Esophagus (tissue), 2 donors: ENCODE measurements at regions not wholly inside any gene's neighbourhood (a gene's known extent, or its start where the extent isn't known, plus 50 kb on each side); places are given as distances from the start of the nearest gene placed in this dataset.

Experiments
- H3K27ac ChIP-seq, 2 donors: one replicate each; pipeline ENCODE4 v1.5.1; 2013; ENCODE audit warnings: low read depth in 2 of 2, mild to moderate bottlenecking in 2 of 2, inconsistent platforms in 1 of 2, low read length in 1 of 2, moderate library complexity in 1 of 2
- H3K27me3 ChIP-seq, 2 donors: one replicate each; pipeline ENCODE4 v1.6.1; 2013; ENCODE audit warnings: low read length in 2 of 2, control low read depth in 1 of 2, mild to moderate bottlenecking in 1 of 2; ENCODE audit not compliant: insufficient read depth in 2 of 2, control insufficient read depth in 1 of 2
- H3K36me3 ChIP-seq, 2 donors: one replicate each; pipeline ENCODE4 v1.6.1; 2013; ENCODE audit warnings: low read length in 1 of 2; ENCODE audit not compliant: control insufficient read depth in 2 of 2, insufficient read depth in 2 of 2
- H3K4me1 ChIP-seq, 2 donors: one replicate each; pipeline ENCODE4 v1.6.1; 2013; ENCODE audit warnings: low read length in 1 of 2; ENCODE audit not compliant: control insufficient read depth in 2 of 2, insufficient read depth in 2 of 2
- H3K4me3 ChIP-seq, 2 donors: one replicate each; pipeline ENCODE4 v1.5.1; 2013; ENCODE audit warnings: low read length in 2 of 2, mild to moderate bottlenecking in 2 of 2, low read depth in 1 of 2, moderate library complexity in 1 of 2
- H3K9me3 ChIP-seq, 2 donors: one replicate each; pipeline ENCODE4 v1.6.1; 2013; ENCODE audit warnings: mild to moderate bottlenecking in 2 of 2, low read depth in 1 of 2, low read length in 1 of 2, moderate library complexity in 1 of 2; ENCODE audit not compliant: control insufficient read depth in 2 of 2, insufficient read depth in 1 of 2
- WGBS, 2 donors: extraction: QIAGEN DNeasy Blood & Tissue Kit; methylation state at CpG; one replicate each; pipeline ENCODE4 v1.1.7; 2013; 5-methylcytosine and 5-hydroxymethylcytosine counted together
- donor health status: healthy with polysubstance abuse.
- donor health status: Bipolar disorder and iron deficiency.

DNA sequence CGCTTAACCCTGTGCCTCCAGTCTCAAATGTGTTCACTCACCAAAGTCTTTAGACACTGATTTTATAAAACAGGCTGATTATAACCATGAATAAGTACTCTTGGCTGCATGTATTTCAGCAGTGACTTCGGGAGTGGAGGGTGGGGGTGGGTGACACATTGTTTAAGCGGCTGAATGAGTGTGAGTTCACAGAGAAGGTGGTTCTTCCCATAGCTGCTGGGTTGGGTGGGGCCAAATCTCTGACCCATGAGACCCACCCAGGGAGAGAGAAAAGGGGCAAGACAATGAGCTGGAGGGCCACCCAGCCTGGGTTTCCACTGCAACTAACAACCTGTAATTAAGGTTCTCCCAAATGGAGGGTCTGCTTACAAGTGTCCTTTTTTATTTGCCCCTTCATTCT is 96.4 kb downstream of the SYNE3 start:
- Histone ChIP-seq H3K4me1 (peaks cover 0 to 2% of the 10 kb centered on the region in 2 donors), H3K36me3 (peaks cover 0 to 3% of the 10 kb centered on the region in 2 donors), H3K4me3 (no peak overlapping the region), H3K27ac (no peak overlapping the region), H3K9me3 (no peaks in the 10 kb centered on the region), H3K27me3 (no peaks in the 10 kb centered on the region)
- WGBS, 2 donors, result 94% methylated on average over 3 of the region's 3 CpGs

DNA sequence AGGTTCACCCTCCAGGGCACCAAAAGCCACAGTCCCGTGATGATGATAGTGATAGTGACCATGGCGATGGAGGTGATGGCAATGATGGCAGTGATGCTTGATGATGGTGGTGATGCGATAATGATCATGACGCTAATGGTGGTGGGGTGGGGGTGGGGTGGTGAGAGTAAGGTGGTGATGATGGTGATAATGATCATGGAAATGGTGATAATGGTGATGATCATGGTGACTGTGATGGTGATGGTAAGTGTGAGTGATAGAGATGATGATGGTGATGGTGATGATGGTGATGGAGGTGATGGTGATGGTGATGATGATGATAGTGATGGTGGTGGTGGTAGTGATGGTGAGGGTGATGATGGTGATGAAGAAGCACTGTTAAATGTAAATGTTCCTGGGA is 96.9 kb downstream of the SYNE3 start:
- H3K4me1 ChIP-seq, result peaks cover 0 to 2% of the 10 kb centered on the region in 2 donors
- H3K4me3 ChIP-seq, result no peak overlapping the region
- no peak overlapping the region for H3K27ac ChIP-seq
- no peaks in the 10 kb centered on the region for H3K9me3 ChIP-seq
- H3K27me3 ChIP-seq, result no peaks in the 10 kb centered on the region
- WGBS, 2 donors, result 85 to 91% methylated on average over 4 of the region's 4 CpGs
- peaks cover 0 to 3% of the 10 kb centered on the region in 2 donors for H3K36me3 ChIP-seq

DNA sequence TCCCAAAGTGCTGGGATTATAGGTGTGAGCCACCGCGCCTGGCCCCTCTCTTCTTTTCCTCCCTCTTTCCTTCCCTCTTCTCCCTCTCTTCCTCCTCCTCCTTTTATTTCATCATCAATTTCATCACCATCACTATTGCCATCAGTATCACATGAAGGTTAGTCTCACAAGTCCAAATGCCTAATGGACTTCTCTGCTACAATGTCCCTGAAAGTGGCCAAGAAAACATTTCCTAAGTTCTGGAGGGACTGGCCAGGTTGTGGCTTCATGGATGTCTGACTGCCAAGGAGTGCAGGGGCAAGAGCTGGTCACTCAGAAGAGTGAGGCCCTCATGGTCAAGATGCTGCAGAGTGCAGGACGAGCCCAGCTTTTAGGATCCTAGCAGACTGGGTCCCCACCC is 97.6 kb downstream of the SYNE3 start:
- Histone ChIP-seq H3K27ac (no peak overlapping the region), H3K27me3 (no peaks in the 10 kb centered on the region), H3K4me3 (no peak overlapping the region), H3K4me1 (peaks cover 0 to 2% of the 10 kb centered on the region in 2 donors), H3K9me3 (no peaks in the 10 kb centered on the region), H3K36me3 (peaks cover 0 to 3% of the 10 kb centered on the region in 2 donors)
- WGBS, 2 donors, result 93 to 97% methylated on average over 3 of the region's 3 CpGs

DNA sequence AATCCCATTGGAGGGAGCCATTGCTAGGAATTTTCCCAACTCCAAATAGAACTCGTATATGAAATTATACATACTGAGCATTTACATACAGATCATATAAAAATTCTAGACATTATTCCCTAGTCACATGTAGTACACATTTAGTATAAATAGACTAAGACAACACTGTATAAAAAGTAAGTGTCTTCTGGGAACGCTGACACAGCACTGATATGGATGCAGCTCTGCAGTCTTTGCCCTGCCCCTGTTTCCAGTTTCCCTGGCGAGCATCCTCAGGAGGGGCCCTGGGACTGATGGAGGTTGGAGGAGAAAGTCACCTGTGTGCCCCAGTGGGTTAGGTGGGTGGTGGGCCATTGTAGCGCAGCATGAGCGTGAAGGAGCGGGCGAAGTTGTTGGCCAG is 97.8 kb upstream of the CLMN start:
- H3K4me1 ChIP-seq, result no peaks in the 10 kb centered on the region
- WGBS, 2 donors, result 93% methylated on average over 7 of the region's 7 CpGs
- H3K4me3 ChIP-seq, result no peak overlapping the region
- H3K36me3 ChIP-seq, result peaks cover 0 to 3% of the 10 kb centered on the region in 2 donors
- H3K27me3 ChIP-seq, result no peaks in the 10 kb centered on the region
- no peaks in the 10 kb centered on the region for H3K9me3 ChIP-seq
- no peak overlapping the region for H3K27ac ChIP-seq

DNA sequence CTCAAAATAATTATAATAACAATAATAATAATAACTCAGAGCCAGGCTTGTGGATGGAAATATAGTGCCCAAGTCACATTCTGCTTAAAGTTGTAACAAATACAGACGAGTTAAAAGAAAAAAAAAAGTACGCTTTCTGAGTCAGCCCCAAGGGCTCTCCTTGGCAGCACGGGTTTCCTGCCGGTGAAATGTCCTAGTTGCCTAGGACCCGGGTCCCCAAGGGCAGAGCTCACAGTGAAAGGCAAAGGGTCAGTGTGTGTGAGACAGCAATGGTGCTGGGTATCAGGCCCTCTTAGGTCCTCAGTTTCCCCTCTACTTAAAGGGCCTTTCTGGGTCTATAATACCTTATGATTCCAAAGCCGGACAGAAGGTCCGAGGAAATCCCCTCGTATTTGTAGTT is 96.3 kb upstream of the CLMN start:
- no peaks in the 10 kb centered on the region for H3K27me3 ChIP-seq
- peaks cover 0 to 3% of the 10 kb centered on the region in 2 donors for H3K36me3 ChIP-seq
- no peaks in the 10 kb centered on the region for H3K4me1 ChIP-seq
- no peaks in the 10 kb centered on the region for H3K9me3 ChIP-seq
- no peak overlapping the region for H3K4me3 ChIP-seq
- H3K27ac ChIP-seq, result no peak overlapping the region
- WGBS, 2 donors, result 86 to 92% methylated on average over 8 of the region's 8 CpGs

DNA sequence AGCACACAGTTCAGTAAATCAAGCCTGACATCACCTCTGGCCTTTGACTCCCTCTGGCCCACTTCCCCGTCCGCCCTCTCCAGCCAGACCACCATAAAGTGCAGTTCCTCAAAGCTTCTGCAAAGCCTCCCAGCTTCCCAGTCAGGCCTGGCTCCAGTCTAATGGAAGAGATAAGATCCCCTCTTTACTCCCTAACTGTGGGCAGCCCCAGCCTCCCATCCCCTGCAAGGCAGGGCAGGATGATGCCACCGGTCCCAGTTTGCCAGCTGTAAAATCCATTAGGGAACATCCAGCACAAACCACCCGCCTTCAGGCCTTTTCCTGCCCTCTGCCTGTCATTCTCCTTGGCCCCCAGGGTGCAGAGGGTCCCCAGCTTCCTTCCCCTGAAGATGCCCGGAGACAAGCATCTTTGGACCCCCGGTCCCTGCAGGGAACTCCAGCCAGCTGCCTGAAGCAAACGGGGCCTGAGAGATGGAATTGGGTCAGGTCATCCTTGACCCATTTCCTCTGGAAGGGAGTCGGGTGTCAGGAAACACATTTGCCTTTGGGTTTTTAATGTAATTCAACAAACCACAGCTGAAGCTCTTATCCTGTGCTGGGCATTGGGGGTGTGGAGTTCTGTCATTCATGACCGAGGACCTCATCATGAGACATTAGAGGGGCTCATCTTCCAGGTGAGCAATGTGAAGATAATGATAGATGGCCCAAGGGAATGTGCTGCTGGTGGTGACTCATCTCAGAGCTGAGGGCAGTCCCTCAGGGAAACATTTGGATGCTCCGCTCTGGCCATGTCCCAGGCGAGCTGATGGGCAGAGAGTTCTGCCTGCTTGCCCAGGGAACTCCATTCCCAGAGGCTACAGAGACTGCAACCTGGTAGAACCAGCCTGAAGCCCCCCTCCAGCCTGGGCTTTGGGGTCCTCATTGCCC is 93.8 kb upstream of the CLMN start:
- WGBS, 2 donors, result 79 to 84% methylated on average over 11 of the region's 11 CpGs
- Histone ChIP-seq H3K9me3 (no peaks in the 10 kb centered on the region), H3K4me3 (no peak overlapping the region), H3K36me3 (peaks cover 0 to 3% of the 10 kb centered on the region in 2 donors), H3K27ac (no peak overlapping the region), H3K4me1 (no peaks in the 10 kb centered on the region), H3K27me3 (no peaks in the 10 kb centered on the region)

DNA sequence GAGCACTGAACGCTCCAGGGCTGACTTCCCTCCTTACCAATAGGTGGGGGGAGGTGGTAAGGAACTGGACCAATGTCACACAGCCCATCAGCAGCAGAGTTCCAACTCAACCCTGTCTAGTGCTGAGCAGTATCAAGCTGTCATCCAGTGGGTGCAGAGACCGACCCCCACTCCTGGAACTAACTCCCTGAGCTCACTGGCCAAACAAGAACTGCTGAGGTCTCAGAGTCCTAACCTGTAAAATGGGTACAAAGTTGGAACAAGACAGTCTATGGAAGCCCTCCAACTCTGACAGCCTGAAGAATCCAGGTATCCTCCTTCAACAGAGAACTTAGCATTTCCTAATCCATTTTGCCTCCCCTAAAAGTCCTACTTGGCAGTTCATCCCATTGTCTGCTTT is 91.1 kb upstream of the CLMN start:
- 60 to 70% methylated on average over 2 of the region's 2 CpGs for WGBS, 2 donors
- Histone ChIP-seq H3K27me3 (no peaks in the 10 kb centered on the region), H3K4me3 (no peak overlapping the region), H3K36me3 (no peaks in the 10 kb centered on the region), H3K9me3 (no peaks in the 10 kb centered on the region), H3K27ac (no peak overlapping the region), H3K4me1 (no peaks in the 10 kb centered on the region)

DNA sequence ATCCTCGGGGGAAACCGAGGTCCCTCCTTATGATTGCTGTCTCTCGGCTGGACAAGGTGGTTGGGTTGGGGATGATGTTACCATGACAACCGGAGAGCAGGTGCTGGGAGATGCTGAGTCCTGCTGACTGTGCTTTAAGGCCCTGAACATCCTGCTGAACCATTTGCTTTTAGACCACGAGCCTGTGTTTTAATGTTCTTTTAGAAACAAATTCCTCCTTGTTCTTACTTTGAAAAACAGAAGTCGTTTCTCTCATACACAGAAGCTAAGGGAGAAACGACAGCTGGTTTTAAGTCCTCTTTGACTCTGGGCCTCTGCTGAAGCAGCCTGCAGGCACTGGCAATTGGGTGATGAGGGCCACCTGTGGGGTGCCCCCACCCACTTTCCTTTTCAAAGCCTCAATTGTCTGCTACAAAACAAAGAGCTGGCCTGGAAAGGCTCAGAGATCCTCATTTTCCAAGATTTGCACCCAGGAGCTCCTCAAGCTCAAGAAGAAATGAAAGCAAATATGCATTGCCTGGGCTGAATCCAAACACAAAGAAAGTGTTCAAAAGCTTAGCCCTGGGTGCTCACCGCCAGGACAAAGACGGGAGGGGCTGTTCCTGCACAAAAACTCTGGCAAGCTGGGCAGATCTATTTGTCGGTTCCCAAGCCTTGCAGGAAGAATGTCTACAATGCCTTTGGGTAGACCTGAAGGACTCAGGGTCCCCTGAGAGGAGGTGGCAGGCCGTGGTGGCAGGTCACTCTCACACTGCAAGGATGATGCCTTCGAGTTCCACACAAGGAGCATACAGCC is 90.0 kb upstream of the CLMN start:
- H3K36me3 ChIP-seq, result no peaks in the 10 kb centered on the region
- no peaks in the 10 kb centered on the region for H3K4me1 ChIP-seq
- H3K27ac ChIP-seq, result no peak overlapping the region
- no peaks in the 10 kb centered on the region for H3K27me3 ChIP-seq
- H3K9me3 ChIP-seq, result no peaks in the 10 kb centered on the region
- WGBS, 2 donors, result 53 to 56% methylated on average over 12 of the region's 12 CpGs
- no peak overlapping the region for H3K4me3 ChIP-seq

DNA sequence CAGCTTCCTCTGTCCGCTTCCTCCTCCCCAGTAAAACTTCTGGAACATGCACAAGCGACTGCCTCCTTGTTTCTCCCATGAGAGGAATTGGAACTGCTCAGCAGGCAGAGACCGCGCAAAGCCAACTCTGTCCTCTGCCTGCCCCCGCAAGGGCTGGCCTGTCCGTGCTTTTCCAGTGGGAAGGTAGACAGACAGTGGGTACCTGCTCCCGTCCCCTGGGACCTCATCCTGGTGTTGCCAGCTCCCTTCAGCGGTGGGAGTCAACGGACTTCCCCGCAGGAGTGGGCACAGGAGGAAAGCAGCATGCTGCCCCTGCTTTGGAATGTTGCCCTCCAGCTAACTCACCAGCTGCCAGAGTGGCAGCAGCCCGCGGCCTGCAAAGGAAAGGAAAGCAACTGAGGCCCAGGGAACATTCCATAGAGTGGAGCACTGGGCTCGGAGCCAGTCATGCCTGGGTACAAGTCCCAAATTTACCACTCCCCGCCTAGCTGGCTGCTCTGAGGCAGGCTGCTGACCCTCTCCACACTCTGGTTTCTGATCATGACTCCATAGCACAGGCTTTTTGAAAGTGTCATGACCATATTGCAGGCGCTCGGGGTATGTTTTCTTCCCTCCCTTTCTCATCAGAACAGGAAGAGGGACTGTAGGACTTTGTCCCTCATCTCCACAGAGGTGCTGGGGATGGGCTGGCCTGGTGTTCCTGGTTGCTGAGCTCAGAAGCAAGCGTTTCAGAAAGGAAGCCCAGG is 89.2 kb upstream of the CLMN start:
- H3K4me1 ChIP-seq, result no peaks in the 10 kb centered on the region
- no peaks in the 10 kb centered on the region for H3K9me3 ChIP-seq
- 76 to 77% methylated on average over 17 of the region's 17 CpGs for WGBS, 2 donors
- no peak overlapping the region for H3K27ac ChIP-seq
- H3K4me3 ChIP-seq, result no peak overlapping the region
- no peaks in the 10 kb centered on the region for H3K27me3 ChIP-seq
- H3K36me3 ChIP-seq, result no peaks in the 10 kb centered on the region
